ENCODE measurements at regions not wholly inside any gene's neighbourhood (a gene's known extent, or its start where the extent isn't known, plus 50 kb on each side); places are given as distances from the start of the nearest gene placed in this dataset.
"Not testable (repeated sequence)": the region's sequence is repeated elsewhere in the genome, so short reads cannot be mapped to it uniquely, and the experiment has no call there.

- H3K4me3 ChIP-seq: no peak overlapping the region
- TF ChIP-seq CTCF (IDR thresholded peaks at IDR 0.05): no peak
These were observed 103.8 kb upstream of the TBX18 start for GRCh38 chr6:84868149-84868548.

GRCh38 chr6:84867521-84867920 lies 103.1 kb upstream of the TBX18 start:
- no peaks in the 10 kb centered on the region for H3K36me3 ChIP-seq
- no peaks in the 10 kb centered on the region for H3K9me3 ChIP-seq
- no peak for TF ChIP-seq CTCF (IDR thresholded peaks at IDR 0.05)
- peaks cover 4 to 22% of the 10 kb centered on the region in 2 donors for H3K4me1 ChIP-seq (ENCODE audit: control insufficient read depth in 1 of 2, low read depth in 2 of 2)
- no peak overlapping the region for H3K27ac ChIP-seq
- H3K27me3 ChIP-seq (replicated peaks; ENCODE audit: insufficient read depth): no peaks in the 10 kb centered on the region
- H3K4me3 ChIP-seq: no peak overlapping the region
- ATAC-seq (ENCODE audit: insufficient number of reproducible peaks, low FRiP score, low read depth) (no peak), DNase-seq (ENCODE audit: low spot score) (no peak)

More at GRCh38 chr6:84868149-84868548, 103.8 kb upstream of the TBX18 start:
- Histone ChIP-seq H3K27me3 (replicated peaks; ENCODE audit: insufficient read depth) (no peaks in the 10 kb centered on the region), H3K27ac (no peak overlapping the region), H3K4me1 (ENCODE audit: control insufficient read depth in 1 of 2, low read depth in 2 of 2) (peaks cover 4 to 16% of the 10 kb centered on the region in 2 donors), H3K9me3 (no peaks in the 10 kb centered on the region), H3K36me3 (no peaks in the 10 kb centered on the region)
- no peak for ATAC-seq (ENCODE audit: insufficient number of reproducible peaks, low FRiP score, low read depth)
- DNase-seq (ENCODE audit: low spot score): no peak

GRCh38 chr6:84866715-84867114 lies 102.3 kb upstream of the TBX18 start:
- ATAC-seq (ENCODE audit: insufficient number of reproducible peaks, low FRiP score, low read depth): no peak
- Histone ChIP-seq H3K27ac (no peak overlapping the region), H3K9me3 (no peaks in the 10 kb centered on the region), H3K27me3 (replicated peaks; ENCODE audit: insufficient read depth) (no peaks in the 10 kb centered on the region), H3K4me1 (ENCODE audit: control insufficient read depth in 1 of 2, low read depth in 2 of 2) (peaks cover 4 to 23% of the 10 kb centered on the region in 2 donors), H3K4me3 (no peak overlapping the region), H3K36me3 (no peaks in the 10 kb centered on the region)
- TF ChIP-seq CTCF (IDR thresholded peaks at IDR 0.05): no peak
- DNase-seq (ENCODE audit: low spot score): no peak

GRCh38 chr6:84865372-84865771 lies 101.0 kb upstream of the TBX18 start:
- H3K4me1 ChIP-seq (ENCODE audit: control insufficient read depth in 1 of 2, low read depth in 2 of 2): peaks cover 4 to 30% of the 10 kb centered on the region in 2 donors
- H3K9me3 ChIP-seq; DNase-seq (ENCODE audit: low spot score); H3K27me3 ChIP-seq (replicated peaks; ENCODE audit: insufficient read depth); H3K4me3 ChIP-seq; ATAC-seq (ENCODE audit: insufficient number of reproducible peaks, low FRiP score, low read depth); H3K36me3 ChIP-seq; H3K27ac ChIP-seq: not testable (repeated sequence)

GRCh38 chr6:84862843-84863242 lies 98.4 kb upstream of the TBX18 start:
- Histone ChIP-seq H3K27me3 (replicated peaks; ENCODE audit: insufficient read depth) (no peaks in the 10 kb centered on the region), H3K9me3 (no peaks in the 10 kb centered on the region), H3K4me1 (ENCODE audit: control insufficient read depth in 1 of 2, low read depth in 2 of 2) (peaks cover 4 to 30% of the 10 kb centered on the region in 2 donors), H3K4me3 (no peak overlapping the region), H3K27ac (no peak overlapping the region), H3K36me3 (no peaks in the 10 kb centered on the region)
- no peak for TF ChIP-seq CTCF (IDR thresholded peaks at IDR 0.05)
- no peak for ATAC-seq (ENCODE audit: insufficient number of reproducible peaks, low FRiP score, low read depth)
- DNase-seq (ENCODE audit: low spot score): no peak

- H3K4me3 ChIP-seq: no peak overlapping the region
- no peaks in the 10 kb centered on the region for H3K36me3 ChIP-seq
- ATAC-seq (ENCODE audit: insufficient number of reproducible peaks, low FRiP score, low read depth) (no peak), DNase-seq (ENCODE audit: low spot score) (no peak)
- TF ChIP-seq CTCF (IDR thresholded peaks at IDR 0.05): no peak
- no peaks in the 10 kb centered on the region for H3K27me3 ChIP-seq (replicated peaks; ENCODE audit: insufficient read depth)
- H3K4me1 ChIP-seq (ENCODE audit: control insufficient read depth in 1 of 2, low read depth in 2 of 2): peaks cover 0 to 14% of the 10 kb centered on the region in 2 donors
- H3K27ac ChIP-seq: no peak overlapping the region
- H3K9me3 ChIP-seq: no peaks in the 10 kb centered on the region
These were observed 96.5 kb upstream of the TBX18 start for GRCh38 chr6:84860920-84861319.

Measured in thoracic aorta (tissue), 2 donors.